NT2/D1 (cell line): ENCODE measurements at regions not wholly inside any gene's neighbourhood (a gene's known extent, or its start where the extent isn't known, plus 50 kb on each side); places are given as distances from the start of the nearest gene placed in this dataset.

Experiments used
- DNase-seq: peaks from one replicate; pipeline ENCODE4 v3.0.0-alpha.2; 2011; ENCODE audit warnings: low read depth, low spot score
- H3K27me3 ChIP-seq: 2 replicates; pipeline ENCODE4 v1.6.0; 2011; ENCODE audit warnings: mild to moderate bottlenecking; ENCODE audit not compliant: insufficient read length, insufficient read depth
- H3K36me3 ChIP-seq: 2 replicates; pipeline ENCODE4 v1.6.1; 2011; ENCODE audit warnings: mild to moderate bottlenecking, low read length, mixed read lengths; ENCODE audit not compliant: insufficient read depth, insufficient read length
- H3K4me1 ChIP-seq: 2 replicates; pipeline ENCODE4 v1.5.1; 2011; ENCODE audit not compliant: insufficient read depth, insufficient read length
- H3K4me3 ChIP-seq: 2 replicates; pipeline ENCODE4 v1.5.1; 2011; ENCODE audit warnings: low read depth; ENCODE audit not compliant: insufficient read length
- H3K9ac ChIP-seq: 2 replicates; pipeline ENCODE4 v1.6.0; 2011; ENCODE audit warnings: low read depth; ENCODE audit not compliant: insufficient read length
- H3K9me3 ChIP-seq: 2 replicates; pipeline ENCODE4 v1.5.1; 2011; ENCODE audit warnings: mild to moderate bottlenecking, low read length; ENCODE audit not compliant: insufficient read depth
- SUZ12 ChIP-seq: IDR thresholded peaks from 2 replicates; pipeline ENCODE4 v1.6.1; 2011; ENCODE audit not compliant: insufficient read length, insufficient read depth; ENCODE audit errors: extremely low read depth
- YY1 ChIP-seq: IDR thresholded peaks from 2 replicates; pipeline ENCODE4 v1.6.1; 2011; ENCODE audit not compliant: insufficient read length, insufficient read depth
- ZNF274 ChIP-seq: IDR thresholded peaks from 2 replicates; pipeline ENCODE4 v1.6.1; 2011; ENCODE audit warnings: mild to moderate bottlenecking, low read depth, low read length

DNA sequence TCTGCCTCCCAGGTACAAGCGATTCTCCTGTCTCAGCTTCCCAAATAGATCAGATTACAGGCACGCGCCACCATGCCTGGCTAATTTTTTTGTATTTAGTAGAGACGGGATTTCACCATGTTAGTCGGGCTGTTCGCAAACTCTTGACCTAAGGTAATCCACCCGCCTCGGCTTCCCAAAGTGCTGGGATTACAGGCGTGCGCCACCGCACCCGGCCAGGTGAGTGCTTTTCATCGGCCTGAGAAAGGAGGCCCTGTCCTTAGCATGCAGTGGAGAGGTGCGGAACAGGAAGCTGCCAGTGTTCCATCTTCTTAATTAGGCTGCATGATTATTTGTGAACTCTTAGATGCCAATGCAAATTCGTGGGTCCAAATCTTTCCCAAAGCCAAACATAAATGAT is 125.7 kb upstream of the THSD7B start:
- DNase-seq = no peak
- H3K27me3 ChIP-seq = no peaks in the 10 kb centered on the region
- TF ChIP-seq YY1 (no peak), SUZ12 (no peak), ZNF274 (no peak)
- H3K4me1 ChIP-seq = no peaks in the 10 kb centered on the region
- no peak overlapping the region for H3K4me3 ChIP-seq
- H3K9ac ChIP-seq = no peak overlapping the region
- no peaks in the 10 kb centered on the region for H3K36me3 ChIP-seq
- no peaks in the 10 kb centered on the region for H3K9me3 ChIP-seq

DNA sequence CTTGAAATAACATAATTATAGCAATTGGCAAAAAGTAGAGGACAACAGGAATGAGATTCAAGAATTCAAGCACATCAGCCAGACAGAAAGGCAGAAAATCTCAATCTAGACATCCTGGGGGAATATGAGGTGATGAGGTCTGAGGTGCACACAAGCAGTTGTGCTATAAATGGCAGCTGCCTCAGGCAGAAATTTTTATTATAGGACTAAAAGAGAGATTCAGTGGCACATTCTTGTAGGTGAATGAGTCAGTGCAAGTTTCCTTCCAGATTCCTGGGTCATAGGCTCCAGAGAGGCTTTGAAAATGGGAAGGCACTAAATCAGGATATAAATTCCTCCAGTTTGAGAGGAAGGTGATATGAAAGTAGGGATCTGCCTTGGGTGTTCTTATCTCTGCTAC is 127.2 kb upstream of the THSD7B start:
- H3K9ac ChIP-seq = no peak overlapping the region
- H3K4me1 ChIP-seq = no peaks in the 10 kb centered on the region
- no peak for DNase-seq
- TF ChIP-seq SUZ12 (no peak), YY1 (no peak)
- H3K4me3 ChIP-seq = no peak overlapping the region
- no peaks in the 10 kb centered on the region for H3K36me3 ChIP-seq
- no peaks in the 10 kb centered on the region for H3K27me3 ChIP-seq
- no peaks in the 10 kb centered on the region for H3K9me3 ChIP-seq

DNA sequence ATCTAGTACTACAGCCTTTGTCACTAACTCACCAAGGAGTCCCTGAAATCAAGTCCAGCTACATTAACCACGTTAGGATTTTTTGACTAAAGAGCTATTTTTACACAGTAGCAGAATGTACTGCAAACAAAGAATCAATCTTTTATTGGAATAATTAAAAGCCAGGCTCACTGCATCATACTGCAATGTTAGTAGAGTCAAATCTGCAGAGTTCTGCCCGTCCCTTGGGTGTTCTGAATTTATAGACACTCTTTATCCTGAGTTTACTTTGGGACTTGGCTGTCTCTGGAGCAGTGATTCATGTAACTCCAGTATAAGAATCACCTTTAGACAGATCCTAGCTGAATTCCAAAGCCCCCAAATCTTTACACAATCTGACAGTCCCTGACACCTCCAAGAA is 127.9 kb upstream of the THSD7B start:
- DNase-seq = no peak
- Histone ChIP-seq H3K9me3 (no peaks in the 10 kb centered on the region), H3K27me3 (no peaks in the 10 kb centered on the region), H3K4me3 (no peak overlapping the region), H3K4me1 (no peaks in the 10 kb centered on the region), H3K9ac (no peak overlapping the region), H3K36me3 (no peaks in the 10 kb centered on the region)
- TF ChIP-seq ZNF274 = no peak
- TF ChIP-seq YY1 = no peak
- no peak for TF ChIP-seq SUZ12

DNA sequence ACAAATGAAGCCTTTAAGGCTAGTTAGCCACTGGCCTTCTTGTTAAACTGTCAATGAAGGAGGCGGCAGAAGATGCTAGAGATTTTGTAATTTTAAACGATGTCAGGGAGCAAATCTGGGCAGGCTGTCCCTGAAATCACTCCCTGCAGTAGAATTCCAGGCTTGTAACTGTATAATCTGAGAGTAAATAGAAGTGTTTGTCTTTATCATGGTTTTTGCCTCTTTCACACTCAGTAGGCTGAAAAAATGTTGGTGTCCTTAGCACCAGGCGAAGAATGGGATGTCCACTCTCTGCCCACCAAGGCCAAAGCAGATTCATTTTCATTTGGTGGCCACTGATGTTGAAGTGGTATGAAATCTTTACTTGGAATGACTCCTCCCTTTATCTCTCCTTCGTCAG is 136.9 kb upstream of the THSD7B start:
- H3K4me3 ChIP-seq = no peak overlapping the region
- no peak overlapping the region for H3K9ac ChIP-seq
- H3K27me3 ChIP-seq = no peaks in the 10 kb centered on the region
- no peaks in the 10 kb centered on the region for H3K9me3 ChIP-seq
- DNase-seq = no peak
- TF ChIP-seq ZNF274 (no peak), YY1 (no peak), SUZ12 (no peak)
- no peaks in the 10 kb centered on the region for H3K36me3 ChIP-seq
- no peaks in the 10 kb centered on the region for H3K4me1 ChIP-seq

DNA sequence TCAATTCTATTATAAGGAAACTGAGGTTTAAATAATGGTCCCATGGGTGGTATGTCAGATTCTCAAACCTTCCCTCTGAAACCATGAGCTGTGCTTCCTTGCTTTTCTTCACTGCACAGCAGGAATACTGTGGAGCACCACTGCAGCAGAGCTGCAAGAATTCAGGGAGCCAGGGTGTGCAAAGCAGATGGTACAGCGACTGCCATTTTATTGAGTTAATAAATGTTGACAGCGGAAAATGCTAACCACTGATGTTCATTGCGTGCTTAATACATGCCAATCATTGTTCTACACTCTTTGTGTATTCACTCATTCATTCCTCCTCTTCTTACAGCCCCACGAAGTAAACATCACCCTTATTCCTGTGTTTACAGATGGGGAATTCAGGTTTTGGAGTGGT is 152.2 kb upstream of the THSD7B start:
- Histone ChIP-seq H3K9me3 (no peaks in the 10 kb centered on the region), H3K27me3 (no peaks in the 10 kb centered on the region), H3K4me1 (peaks cover 3% of the 10 kb centered on the region), H3K36me3 (no peaks in the 10 kb centered on the region), H3K9ac (no peak overlapping the region), H3K4me3 (no peak overlapping the region)
- DNase-seq = no peak
- TF ChIP-seq SUZ12 (no peak), YY1 (no peak), ZNF274 (no peak)

DNA sequence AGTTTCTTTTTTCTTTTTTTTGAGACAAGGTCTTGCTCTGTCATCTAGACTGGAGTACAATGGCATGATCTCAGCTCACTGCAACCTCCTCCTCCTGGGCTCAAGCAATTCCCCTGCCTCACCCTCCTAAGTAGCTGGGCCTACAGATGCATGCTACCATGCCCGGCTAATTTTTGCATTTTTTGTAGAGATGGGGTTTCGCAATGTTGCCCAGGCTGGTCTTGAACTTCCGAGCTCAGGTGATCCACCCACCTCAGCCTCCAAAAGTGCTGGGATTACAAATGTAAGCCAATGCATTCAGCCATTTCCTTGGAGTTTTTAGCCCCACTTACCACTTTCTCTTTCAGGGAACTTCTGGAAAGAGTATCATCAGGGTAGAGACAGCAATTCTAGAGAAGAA is 153.3 kb upstream of the THSD7B start:
- Histone ChIP-seq H3K27me3 (no peaks in the 10 kb centered on the region), H3K9ac (no peak overlapping the region), H3K4me1 (peaks cover 3% of the 10 kb centered on the region), H3K9me3 (no peaks in the 10 kb centered on the region), H3K4me3 (no peak overlapping the region), H3K36me3 (no peaks in the 10 kb centered on the region)
- no peak for DNase-seq
- no peak for TF ChIP-seq SUZ12
- no peak for TF ChIP-seq YY1
- TF ChIP-seq ZNF274 = no peak

DNA sequence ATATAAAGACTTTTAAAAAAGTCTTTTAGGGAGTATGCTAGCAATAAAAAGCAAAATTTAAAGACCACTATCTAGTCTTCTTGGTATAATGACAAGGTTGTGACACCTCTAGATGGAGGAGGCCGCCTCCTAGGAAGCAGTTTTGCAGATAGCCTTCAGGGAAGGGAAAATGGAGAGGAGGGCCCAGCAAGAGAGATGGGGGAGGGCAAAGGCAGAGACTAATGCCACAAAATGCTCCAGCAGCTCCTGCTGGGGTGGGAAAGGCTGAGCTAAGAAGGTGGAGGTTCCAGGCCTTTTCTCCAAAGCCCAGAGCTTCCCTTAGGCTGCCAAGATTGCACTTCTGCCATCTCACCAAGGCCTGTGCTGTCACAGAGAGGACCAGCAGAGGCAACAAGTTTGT is 153.9 kb upstream of the THSD7B start:
- DNase-seq = no peak
- H3K27me3 ChIP-seq = no peaks in the 10 kb centered on the region
- H3K9me3 ChIP-seq = no peaks in the 10 kb centered on the region
- H3K36me3 ChIP-seq = no peaks in the 10 kb centered on the region
- TF ChIP-seq YY1 (no peak), SUZ12 (no peak), ZNF274 (no peak)
- H3K4me1 ChIP-seq = peaks cover 3% of the 10 kb centered on the region
- no peak overlapping the region for H3K9ac ChIP-seq
- no peak overlapping the region for H3K4me3 ChIP-seq

DNA sequence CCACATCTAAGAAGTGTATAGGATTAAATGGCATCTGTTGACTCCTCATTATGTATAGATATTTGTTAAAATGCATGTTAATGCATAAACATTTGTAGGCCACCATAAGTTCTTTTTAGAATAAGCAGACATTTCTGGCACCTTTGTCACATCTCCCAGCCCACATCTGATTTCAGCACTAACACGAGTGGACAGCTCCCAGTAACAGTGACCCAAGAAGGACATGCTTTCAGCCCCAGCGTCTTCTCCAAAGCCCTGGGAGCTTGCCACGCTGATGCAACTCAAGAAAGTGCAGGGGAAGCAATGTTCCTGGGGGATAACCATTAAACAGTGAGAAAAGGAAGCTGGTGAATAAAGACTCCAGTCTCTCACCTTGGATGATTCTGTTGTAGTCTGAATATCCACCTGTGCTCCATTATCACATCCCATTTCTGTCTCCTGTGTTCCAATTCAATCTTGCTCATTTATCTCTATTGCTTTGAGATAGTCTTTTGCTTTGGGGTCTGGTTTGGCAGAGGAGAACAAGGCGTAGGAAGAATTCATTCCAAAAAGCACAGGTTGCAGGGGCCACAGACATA is 182.6 kb upstream of the THSD7B start:
- no peaks in the 10 kb centered on the region for H3K9me3 ChIP-seq
- peak; percentile 43 for DNase-seq
- H3K4me3 ChIP-seq = no peak overlapping the region
- TF ChIP-seq YY1 = no peak
- TF ChIP-seq SUZ12 = no peak
- no peak for TF ChIP-seq ZNF274
- no peaks in the 10 kb centered on the region for H3K27me3 ChIP-seq
- no peak overlapping the region for H3K9ac ChIP-seq
- no peaks in the 10 kb centered on the region for H3K36me3 ChIP-seq
- H3K4me1 ChIP-seq = no peaks in the 10 kb centered on the region
